Central memory CD8-positive, alpha-beta T cell (primary cell): ENCODE measurements at regions not wholly inside any gene's neighbourhood (a gene's known extent, or its start where the extent isn't known, plus 50 kb on each side); places are given as distances from the start of the nearest gene placed in this dataset.
A peak's percentile ranks its signal among the peaks of the same experiment; 100 is the strongest.

ENCODE experiments used
- ATAC-seq: fragments of 150-1000 bp; cut with Tn5 transposase; replicated peaks from 2 replicates; pipeline ENCODE4 v1.10.0; 2022; ENCODE audit warnings: mild to moderate bottlenecking, moderate FRiP score, moderate number of reproducible peaks; ENCODE audit not compliant: poor library complexity, severe bottlenecking; ENCODE audit errors: extremely low read depth
- DNase-seq, 2 donors: peaks; one replicate each; pipeline ENCODE4 v3.0.0; 2021; ENCODE audit warnings: low spot score in 2 of 2
- H3K27ac Mint-ChIP-seq: one replicate; pipeline ENCODE4 v1.8.0; 2022; ENCODE audit warnings: low read depth, mild to moderate bottlenecking, moderate library complexity, mixed read lengths
- H3K27me3 Mint-ChIP-seq: one replicate; pipeline ENCODE4 v1.8.0; 2022; ENCODE audit warnings: mixed read lengths
- H3K36me3 Mint-ChIP-seq: one replicate; pipeline ENCODE4 v1.8.0; 2022; ENCODE audit warnings: mild to moderate bottlenecking, moderate library complexity, mixed read lengths; ENCODE audit not compliant: insufficient read depth
- H3K4me1 Mint-ChIP-seq: one replicate; pipeline ENCODE4 v1.8.0; 2022; ENCODE audit warnings: mixed read lengths
- H3K4me3 Mint-ChIP-seq: one replicate; pipeline ENCODE4 v1.8.0; 2022; ENCODE audit warnings: mild to moderate bottlenecking, moderate library complexity, mixed read lengths
- H3K9me3 Mint-ChIP-seq: one replicate; pipeline ENCODE4 v1.8.0; 2022; ENCODE audit warnings: mixed read lengths

DNA sequence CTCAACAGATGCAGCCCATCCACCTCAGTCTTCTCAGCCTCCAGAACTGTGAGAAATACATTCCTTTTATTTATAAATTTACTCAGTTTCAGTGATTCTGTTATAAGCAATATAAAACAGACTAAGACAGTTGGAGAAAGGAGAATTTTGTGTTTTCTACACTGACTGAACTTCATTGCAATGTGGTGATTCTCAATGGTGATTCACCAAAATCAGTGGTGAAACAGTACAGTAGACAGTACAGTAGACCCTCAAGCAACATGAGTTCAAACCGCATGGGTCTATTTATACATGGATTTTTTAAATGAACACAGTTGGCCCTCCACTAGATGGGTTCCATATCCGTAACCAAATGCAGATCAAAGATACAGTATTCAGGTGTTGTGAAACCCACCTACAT, 403.1 kb upstream of the TGFBR2 start:
- Mint-ChIP-seq H3K36me3 (no peaks in the 10 kb centered on the region), H3K4me3 (no peak overlapping the region), H3K27me3 (peaks cover 11% of the 10 kb centered on the region), H3K27ac (no peak overlapping the region), H3K9me3 (no peaks in the 10 kb centered on the region), H3K4me1 (peaks cover 10% of the 10 kb centered on the region)
- DNase-seq (no peak), ATAC-seq (no peak)

DNA sequence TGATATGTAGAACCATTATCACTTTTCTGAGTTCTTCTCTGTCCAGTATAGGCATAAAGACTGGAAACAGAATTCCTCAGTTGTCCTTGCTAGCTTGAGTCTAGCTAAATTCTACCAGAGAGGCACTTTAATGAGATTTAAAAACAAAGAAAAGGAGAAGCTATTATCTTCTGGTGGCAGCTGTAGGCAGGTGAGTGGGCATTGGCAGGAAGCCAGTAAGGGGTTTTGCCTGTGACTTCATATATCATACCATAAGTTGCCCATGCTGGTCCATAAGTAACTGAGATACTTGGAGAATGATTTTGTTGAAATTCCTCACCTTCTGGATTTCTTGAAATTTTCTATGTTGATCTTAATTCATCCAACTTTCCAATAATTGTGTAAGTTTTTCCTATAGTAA, 402.3 kb upstream of the TGFBR2 start:
- Mint-ChIP-seq H3K9me3 (no peaks in the 10 kb centered on the region), H3K4me1 (peaks cover 10% of the 10 kb centered on the region), H3K36me3 (no peaks in the 10 kb centered on the region), H3K4me3 (no peak overlapping the region), H3K27me3 (peaks cover 11% of the 10 kb centered on the region), H3K27ac (no peak overlapping the region)
- DNase-seq, result no peak
- no peak for ATAC-seq

GRCh38 chr3:30206051-30206450, 400.4 kb upstream of the TGFBR2 start:
- no peaks in the 10 kb centered on the region for H3K36me3 Mint-ChIP-seq
- DNase-seq (no peak), ATAC-seq (no peak)
- H3K9me3 Mint-ChIP-seq, result no peaks in the 10 kb centered on the region
- peaks cover 10% of the 10 kb centered on the region for H3K4me1 Mint-ChIP-seq
- H3K27me3 Mint-ChIP-seq, result peaks cover 4% of the 10 kb centered on the region
- peak overlapping the region; percentile 3 for H3K27ac Mint-ChIP-seq
- H3K4me3 Mint-ChIP-seq, result peak overlapping the region; percentile 1

- Mint-ChIP-seq H3K27me3 (peaks cover 9% of the 10 kb centered on the region), H3K4me3 (no peak overlapping the region), H3K4me1 (no peaks in the 10 kb centered on the region), H3K27ac (no peak overlapping the region), H3K36me3 (no peaks in the 10 kb centered on the region), H3K9me3 (peaks cover 6% of the 10 kb centered on the region)
- DNase-seq (no peak), ATAC-seq (no peak)
Measured at GRCh38 chr3:30221619-30222018, 384.8 kb upstream of the TGFBR2 start.

DNA sequence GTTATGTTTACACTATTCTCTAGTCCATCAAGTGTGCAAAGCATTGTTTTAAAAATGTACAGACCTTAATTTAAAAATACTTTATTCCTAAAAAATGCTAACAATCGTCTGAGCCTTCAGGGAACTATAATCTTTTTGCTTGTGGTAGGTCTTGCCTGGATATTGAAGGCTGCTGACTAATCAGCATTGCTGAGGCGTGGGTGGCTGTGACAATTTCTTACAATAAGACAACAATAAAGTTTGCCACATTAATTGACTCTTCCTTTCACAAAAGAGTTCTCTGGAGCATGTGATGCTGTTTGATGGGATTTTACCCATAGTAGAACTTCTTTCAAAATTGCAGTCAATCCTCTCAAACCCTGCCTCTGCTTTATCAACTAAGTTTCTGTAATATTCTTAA, 384.0 kb upstream of the TGFBR2 start:
- H3K4me1 Mint-ChIP-seq, result no peaks in the 10 kb centered on the region
- H3K27ac Mint-ChIP-seq, result no peak overlapping the region
- peaks cover 4% of the 10 kb centered on the region for H3K9me3 Mint-ChIP-seq
- no peak for DNase-seq
- no peak overlapping the region for H3K4me3 Mint-ChIP-seq
- no peak for ATAC-seq
- no peaks in the 10 kb centered on the region for H3K36me3 Mint-ChIP-seq
- peaks cover 9% of the 10 kb centered on the region for H3K27me3 Mint-ChIP-seq

DNA sequence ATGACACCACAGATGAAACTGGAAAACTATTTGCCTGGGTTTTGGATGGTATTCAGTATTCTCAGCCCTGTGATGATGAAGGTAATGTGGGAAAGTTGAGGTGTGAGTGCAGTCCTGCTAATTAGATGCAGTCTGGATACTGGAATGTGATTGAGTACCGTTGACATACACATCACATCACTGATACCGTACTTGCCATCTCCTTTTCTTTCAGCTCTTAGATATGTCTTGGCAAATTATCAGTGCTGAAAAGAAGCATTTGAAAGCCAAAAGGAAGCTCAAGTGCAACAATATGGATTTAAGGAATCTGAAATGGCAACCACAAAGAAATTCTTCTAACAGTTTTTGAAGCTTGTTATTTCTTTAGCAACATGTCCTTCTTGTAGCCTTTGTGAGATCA, 381.4 kb upstream of the TGFBR2 start:
- peaks cover 9% of the 10 kb centered on the region for H3K27me3 Mint-ChIP-seq
- no peak overlapping the region for H3K4me3 Mint-ChIP-seq
- H3K36me3 Mint-ChIP-seq, result no peaks in the 10 kb centered on the region
- ATAC-seq, result no peak
- H3K4me1 Mint-ChIP-seq, result no peaks in the 10 kb centered on the region
- no peak overlapping the region for H3K27ac Mint-ChIP-seq
- no peaks in the 10 kb centered on the region for H3K9me3 Mint-ChIP-seq
- DNase-seq, result no peak

- Mint-ChIP-seq H3K36me3 (no peaks in the 10 kb centered on the region), H3K27ac (no peak overlapping the region), H3K9me3 (no peaks in the 10 kb centered on the region), H3K4me1 (no peaks in the 10 kb centered on the region), H3K4me3 (no peak overlapping the region), H3K27me3 (peaks cover 9% of the 10 kb centered on the region)
- ATAC-seq, result no peak
- no peak for DNase-seq
Measured at GRCh38 chr3:30226601-30227151, 379.7 kb upstream of the TGFBR2 start.

DNA sequence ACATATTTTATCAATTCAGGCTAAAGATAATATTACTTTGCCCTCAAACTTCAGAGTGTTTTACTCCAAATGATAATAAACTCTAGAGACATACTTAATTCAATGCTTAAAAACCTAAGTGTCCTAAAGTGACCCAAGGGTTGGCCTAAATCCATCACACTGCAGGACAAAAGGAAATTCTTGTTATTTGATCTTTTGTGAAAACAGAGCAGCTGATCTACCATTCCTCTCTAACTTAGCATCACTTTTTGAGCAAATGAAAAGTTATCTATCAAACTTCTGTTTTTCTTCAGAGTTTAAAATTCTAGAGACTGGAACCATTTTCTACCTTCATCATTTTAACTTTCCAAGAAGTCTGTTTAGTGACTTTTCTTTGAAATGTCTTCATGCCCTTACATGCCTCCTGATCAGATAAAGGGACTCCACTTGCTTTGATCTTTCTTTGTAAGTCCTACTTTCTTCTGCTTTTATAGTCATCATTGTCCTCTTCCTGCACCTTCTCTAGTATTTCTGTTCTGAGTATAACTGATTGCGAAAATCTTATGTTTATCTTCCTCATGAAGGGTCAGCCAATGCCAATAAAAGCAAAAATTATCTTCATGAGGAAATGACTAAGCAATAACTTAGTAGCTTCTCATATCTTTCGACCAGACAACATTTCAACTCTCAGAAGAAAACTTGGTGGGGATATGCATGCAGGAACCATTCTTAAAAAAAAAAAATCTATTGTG, 378.7 kb upstream of the TGFBR2 start:
- ATAC-seq, result no peak
- peaks cover 6% of the 10 kb centered on the region for H3K27me3 Mint-ChIP-seq
- no peak overlapping the region for H3K27ac Mint-ChIP-seq
- no peaks in the 10 kb centered on the region for H3K36me3 Mint-ChIP-seq
- no peak overlapping the region for H3K4me3 Mint-ChIP-seq
- H3K4me1 Mint-ChIP-seq, result no peaks in the 10 kb centered on the region
- no peak for DNase-seq
- no peaks in the 10 kb centered on the region for H3K9me3 Mint-ChIP-seq

DNA sequence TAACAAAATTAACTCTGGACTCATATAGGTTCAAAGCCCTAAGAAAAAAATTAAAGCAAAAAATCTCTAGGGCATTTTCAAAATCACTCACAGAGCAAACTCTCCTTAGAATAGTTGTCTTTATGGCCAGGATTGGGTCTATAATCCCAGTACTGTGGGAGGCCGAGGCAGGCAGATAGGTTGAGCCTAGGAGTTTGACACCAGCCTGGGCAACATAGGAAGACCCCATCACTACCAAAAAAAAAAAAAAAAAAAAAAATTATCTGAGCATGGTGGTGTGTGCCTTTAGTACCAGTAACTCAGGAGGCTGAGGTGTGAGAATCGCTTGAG, 378.1 kb upstream of the TGFBR2 start:
- DNase-seq (no peak), ATAC-seq (no peak)
- Mint-ChIP-seq H3K27ac (no peak overlapping the region), H3K9me3 (no peaks in the 10 kb centered on the region), H3K36me3 (no peaks in the 10 kb centered on the region), H3K4me1 (no peaks in the 10 kb centered on the region), H3K4me3 (no peak overlapping the region), H3K27me3 (peaks cover under 1% of the 10 kb centered on the region)

DNA sequence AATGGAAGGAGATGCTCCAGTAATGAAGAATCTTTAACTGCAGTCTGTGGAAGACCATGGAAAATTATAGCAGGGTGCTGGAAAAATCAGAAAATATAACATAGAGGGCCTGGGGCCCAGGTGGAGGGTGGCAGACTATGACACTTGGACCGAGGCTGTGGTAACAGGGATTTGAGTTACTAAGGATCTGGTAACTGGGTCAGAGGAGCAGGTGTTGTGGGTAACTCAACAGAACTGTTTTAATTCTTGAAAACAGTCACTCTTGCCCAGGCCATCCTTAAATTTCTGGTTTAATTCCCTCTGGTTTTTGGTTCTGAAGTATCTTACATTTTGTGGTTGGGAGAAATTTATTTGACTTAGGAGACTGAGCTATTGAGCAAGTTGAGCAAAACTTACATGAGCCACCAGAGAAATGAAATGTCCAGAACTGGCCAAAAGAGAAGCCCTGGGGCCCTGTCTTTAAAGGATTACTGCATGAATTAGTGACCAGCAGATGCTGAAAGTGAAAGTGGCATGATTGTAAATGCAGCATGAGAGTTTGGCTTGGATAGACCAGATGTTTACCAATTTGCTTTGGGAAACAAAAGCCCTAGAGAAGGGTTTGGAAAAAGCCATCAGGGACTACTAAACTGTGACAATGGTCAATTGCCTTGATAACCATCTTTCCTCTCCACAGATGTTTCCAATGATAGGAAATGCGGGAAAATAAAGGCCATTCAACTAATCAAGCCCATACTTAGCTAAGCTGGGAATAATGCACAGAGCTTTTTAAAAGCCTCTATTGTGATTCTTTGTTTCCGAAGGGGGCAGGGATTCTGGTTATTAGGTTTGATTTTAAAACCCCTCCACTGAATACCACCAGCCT, 374.9 kb upstream of the TGFBR2 start:
- H3K27ac Mint-ChIP-seq, result peak overlapping the region; percentile 3
- no peaks in the 10 kb centered on the region for H3K4me1 Mint-ChIP-seq
- ATAC-seq (no peak), DNase-seq (no peak)
- H3K4me3 Mint-ChIP-seq, result no peak overlapping the region
- no peaks in the 10 kb centered on the region for H3K9me3 Mint-ChIP-seq
- H3K36me3 Mint-ChIP-seq, result no peaks in the 10 kb centered on the region
- no peaks in the 10 kb centered on the region for H3K27me3 Mint-ChIP-seq

GRCh38 chr3:30232142-30232541, 374.3 kb upstream of the TGFBR2 start:
- no peak overlapping the region for H3K4me3 Mint-ChIP-seq
- no peaks in the 10 kb centered on the region for H3K36me3 Mint-ChIP-seq
- H3K27me3 Mint-ChIP-seq, result no peaks in the 10 kb centered on the region
- H3K4me1 Mint-ChIP-seq, result no peaks in the 10 kb centered on the region
- DNase-seq (no peak), ATAC-seq (no peak)
- H3K27ac Mint-ChIP-seq, result no peak overlapping the region
- H3K9me3 Mint-ChIP-seq, result no peaks in the 10 kb centered on the region

DNA sequence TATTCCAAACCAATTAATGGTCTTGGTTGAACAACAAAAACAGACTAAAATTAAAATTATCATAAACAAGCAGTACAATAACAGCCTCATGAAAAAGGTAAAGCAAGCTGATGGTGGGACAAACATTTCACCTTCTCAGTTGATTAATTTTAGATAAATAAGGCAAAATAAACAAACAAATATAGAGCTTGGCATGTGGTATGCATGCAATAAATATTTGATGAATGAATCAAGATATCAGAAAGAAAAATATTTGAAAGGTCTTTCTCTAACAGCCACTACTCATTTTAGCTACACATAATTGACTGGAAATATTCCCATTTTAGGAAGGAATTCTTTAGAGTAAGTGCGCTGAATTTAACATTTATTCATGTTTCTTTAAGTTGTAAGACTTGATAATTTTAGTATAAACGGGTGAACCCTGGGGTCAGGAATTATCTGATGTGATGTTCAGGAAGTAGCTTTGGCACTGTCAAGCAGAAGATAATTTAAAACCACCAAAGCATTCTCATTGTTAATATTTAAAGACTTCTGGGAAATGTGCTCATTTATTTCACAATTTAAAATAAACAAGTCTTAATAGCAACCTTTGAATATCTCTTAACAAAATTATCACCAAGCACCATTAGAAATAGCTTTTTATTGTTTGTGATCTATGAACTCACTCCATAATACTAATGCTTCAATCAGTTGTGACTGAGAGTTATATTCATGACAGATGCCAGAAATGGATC, 372.3 kb upstream of the TGFBR2 start:
- ATAC-seq, result no peak
- no peaks in the 10 kb centered on the region for H3K36me3 Mint-ChIP-seq
- H3K4me1 Mint-ChIP-seq, result no peaks in the 10 kb centered on the region
- no peak for DNase-seq
- H3K9me3 Mint-ChIP-seq, result no peaks in the 10 kb centered on the region
- no peak overlapping the region for H3K27ac Mint-ChIP-seq
- no peak overlapping the region for H3K4me3 Mint-ChIP-seq
- no peaks in the 10 kb centered on the region for H3K27me3 Mint-ChIP-seq
